ENCODE measurements at regions not wholly inside any gene's neighbourhood (a gene's known extent, or its start where the extent isn't known, plus 50 kb on each side); places are given as distances from the start of the nearest gene placed in this dataset.

DNA sequence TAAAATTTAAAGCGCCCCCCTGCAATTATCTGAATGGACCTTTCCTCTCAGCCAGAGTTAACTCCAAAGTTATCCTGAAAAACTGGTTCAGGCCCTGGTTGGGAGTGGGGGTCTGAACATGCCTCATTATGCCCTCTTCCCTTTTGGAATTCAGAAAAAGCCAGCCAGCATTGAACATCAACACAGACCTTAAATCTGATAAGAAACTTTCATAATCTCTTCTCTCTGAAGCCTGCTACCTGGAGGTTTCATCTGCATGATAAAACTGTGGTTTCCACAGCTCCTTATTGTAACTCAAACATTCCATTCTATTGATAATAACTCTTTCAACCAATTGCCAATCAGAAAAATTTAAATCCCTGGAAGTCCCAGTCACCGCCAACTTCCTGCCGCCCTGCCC, 133.3 kb downstream of the ARL4A start:
- TF ChIP-seq, protein P1, sequence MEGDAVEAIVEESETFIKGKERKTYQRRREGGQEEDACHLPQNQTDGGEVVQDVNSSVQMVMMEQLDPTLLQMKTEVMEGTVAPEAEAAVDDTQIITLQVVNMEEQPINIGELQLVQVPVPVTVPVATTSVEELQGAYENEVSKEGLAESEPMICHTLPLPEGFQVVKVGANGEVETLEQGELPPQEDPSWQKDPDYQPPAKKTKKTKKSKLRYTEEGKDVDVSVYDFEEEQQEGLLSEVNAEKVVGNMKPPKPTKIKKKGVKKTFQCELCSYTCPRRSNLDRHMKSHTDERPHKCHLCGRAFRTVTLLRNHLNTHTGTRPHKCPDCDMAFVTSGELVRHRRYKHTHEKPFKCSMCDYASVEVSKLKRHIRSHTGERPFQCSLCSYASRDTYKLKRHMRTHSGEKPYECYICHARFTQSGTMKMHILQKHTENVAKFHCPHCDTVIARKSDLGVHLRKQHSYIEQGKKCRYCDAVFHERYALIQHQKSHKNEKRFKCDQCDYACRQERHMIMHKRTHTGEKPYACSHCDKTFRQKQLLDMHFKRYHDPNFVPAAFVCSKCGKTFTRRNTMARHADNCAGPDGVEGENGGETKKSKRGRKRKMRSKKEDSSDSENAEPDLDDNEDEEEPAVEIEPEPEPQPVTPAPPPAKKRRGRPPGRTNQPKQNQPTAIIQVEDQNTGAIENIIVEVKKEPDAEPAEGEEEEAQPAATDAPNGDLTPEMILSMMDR (IDR thresholded peaks at IDR 0.05): no peak
- TF ChIP-seq POLR2A (IDR thresholded peaks at IDR 0.05): no peak

Measured in suprapubic skin (tissue), 3 donors.